A673 (cell line): ENCODE measurements at regions not wholly inside any gene's neighbourhood (a gene's known extent, or its start where the extent isn't known, plus 50 kb on each side); places are given as distances from the start of the nearest gene placed in this dataset.

Experiments
- EZH2 ChIP-seq: fragments of 200-600 bp; sonication (generic); IDR thresholded peaks from 2 replicates; pipeline ENCODE4 v1.6.1; 2017; ENCODE audit warnings: borderline replicate concordance, low read depth, mild to moderate bottlenecking, mixed read lengths, antibody characterized with exemption, low read length; ENCODE audit not compliant: poor library complexity, severe bottlenecking
- TF ChIP-seq, protein P1 (sequence below): fragments of 300-800, 200-600 bp; sonication (generic); conservative IDR thresholded peaks from 2 replicates; pipeline ENCODE4 v1.5.1; 2017; ENCODE audit warnings: low read depth, mild to moderate bottlenecking, antibody characterized with exemption, low read length, moderate library complexity, mixed read lengths

DNA sequence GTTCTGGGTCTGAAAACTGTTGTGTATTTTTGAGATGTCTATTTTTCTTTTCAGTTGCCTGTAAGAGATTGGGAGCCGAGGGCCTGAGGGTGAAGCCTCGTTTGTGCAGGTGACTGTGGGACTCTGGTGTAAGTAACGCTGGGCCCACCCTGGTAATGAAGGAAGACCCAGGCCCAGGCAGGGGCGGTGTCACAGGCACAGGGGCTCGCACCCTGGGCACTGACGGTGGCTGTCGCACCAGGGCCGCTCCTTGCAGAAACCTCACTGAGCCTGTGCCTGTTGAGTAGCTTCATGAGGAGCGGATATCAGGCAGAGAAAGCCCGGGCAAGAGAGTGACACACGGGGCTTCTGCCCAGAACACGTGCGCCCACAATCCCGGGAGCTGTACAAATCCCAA, 541.4 kb downstream of the TRIML1 start:
- TF ChIP-seq, protein P1, sequence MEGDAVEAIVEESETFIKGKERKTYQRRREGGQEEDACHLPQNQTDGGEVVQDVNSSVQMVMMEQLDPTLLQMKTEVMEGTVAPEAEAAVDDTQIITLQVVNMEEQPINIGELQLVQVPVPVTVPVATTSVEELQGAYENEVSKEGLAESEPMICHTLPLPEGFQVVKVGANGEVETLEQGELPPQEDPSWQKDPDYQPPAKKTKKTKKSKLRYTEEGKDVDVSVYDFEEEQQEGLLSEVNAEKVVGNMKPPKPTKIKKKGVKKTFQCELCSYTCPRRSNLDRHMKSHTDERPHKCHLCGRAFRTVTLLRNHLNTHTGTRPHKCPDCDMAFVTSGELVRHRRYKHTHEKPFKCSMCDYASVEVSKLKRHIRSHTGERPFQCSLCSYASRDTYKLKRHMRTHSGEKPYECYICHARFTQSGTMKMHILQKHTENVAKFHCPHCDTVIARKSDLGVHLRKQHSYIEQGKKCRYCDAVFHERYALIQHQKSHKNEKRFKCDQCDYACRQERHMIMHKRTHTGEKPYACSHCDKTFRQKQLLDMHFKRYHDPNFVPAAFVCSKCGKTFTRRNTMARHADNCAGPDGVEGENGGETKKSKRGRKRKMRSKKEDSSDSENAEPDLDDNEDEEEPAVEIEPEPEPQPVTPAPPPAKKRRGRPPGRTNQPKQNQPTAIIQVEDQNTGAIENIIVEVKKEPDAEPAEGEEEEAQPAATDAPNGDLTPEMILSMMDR: no peak
- TF ChIP-seq EZH2: no peak
